Bone marrow (tissue), 2 donors: ENCODE measurements at regions not wholly inside any gene's neighbourhood (a gene's known extent, or its start where the extent isn't known, plus 50 kb on each side); places are given as distances from the start of the nearest gene placed in this dataset.
"Not testable (repeated sequence)": the region's sequence is repeated elsewhere in the genome, so short reads cannot be mapped to it uniquely, and the experiment has no call there.

Source experiments
- DNase-seq, 2 donors: peaks; one replicate each; lab custom pipeline; 2025; lab: John Stamatoyannopoulos, UW

- no peak for DNase-seq
Measured at GRCh38 chr5:106324356-106324755, 1346.4 kb downstream of the EFNA5 start.

- DNase-seq, result no peak
Measured at GRCh38 chr5:106321242-106321641, 1349.5 kb downstream of the EFNA5 start.

- no peak for DNase-seq
Measured at GRCh38 chr5:106314221-106314824, 1356.4 kb downstream of the EFNA5 start.

- DNase-seq, result no peak
Measured at GRCh38 chr5:106312360-106312759, 1358.4 kb downstream of the EFNA5 start.

- DNase-seq, result no peak
Measured at GRCh38 chr5:106311230-106311915, 1359.4 kb downstream of the EFNA5 start.

GRCh38 chr5:106307265-106307664 lies 1363.5 kb downstream of the EFNA5 start:
- no peak for DNase-seq

GRCh38 chr5:106306313-106307028 lies 1364.3 kb downstream of the EFNA5 start:
- DNase-seq, result no peak

GRCh38 chr5:106303911-106304310 lies 1366.8 kb downstream of the EFNA5 start:
- DNase-seq, result no peak

- no peak for DNase-seq
Measured at GRCh38 chr5:106292654-106293053, 1378.1 kb downstream of the EFNA5 start.

GRCh38 chr5:106290841-106291240 lies 1379.9 kb downstream of the EFNA5 start:
- DNase-seq, result no peak

- DNase-seq, result no peak
Measured at GRCh38 chr5:106288979-106289378, 1381.8 kb downstream of the EFNA5 start.

- no peak for DNase-seq
Measured at GRCh38 chr5:106277540-106278096, 1393.1 kb downstream of the EFNA5 start.

GRCh38 chr5:106269252-106269843 lies 1401.4 kb downstream of the EFNA5 start:
- DNase-seq, result no peak

GRCh38 chr5:106267256-106267655 lies 1403.5 kb downstream of the EFNA5 start:
- no peak for DNase-seq

GRCh38 chr5:106262395-106262794 lies 1408.3 kb downstream of the EFNA5 start:
- DNase-seq, result no peak

- DNase-seq, result not testable (repeated sequence)
Measured at GRCh38 chr5:106259431-106260090, 1411.2 kb downstream of the EFNA5 start.

GRCh38 chr5:106258591-106259125 lies 1412.1 kb downstream of the EFNA5 start:
- no peak for DNase-seq

- DNase-seq, result no peak
Measured at GRCh38 chr5:106254784-106255183, 1416.0 kb downstream of the EFNA5 start.

GRCh38 chr5:106246044-106246745 lies 1424.5 kb downstream of the EFNA5 start:
- not testable (repeated sequence) for DNase-seq

- DNase-seq, result no peak
Measured at GRCh38 chr5:106241409-106241808, 1429.3 kb downstream of the EFNA5 start.
